Stimulated activated CD4-positive, alpha-beta T cell treated with anti-CD3 and anti-CD28 coated beads, Interleukin-2, amount 100 ng/mL, for 4 hours (primary cell): ENCODE measurements at regions not wholly inside any gene's neighbourhood (a gene's known extent, or its start where the extent isn't known, plus 50 kb on each side); places are given as distances from the start of the nearest gene placed in this dataset.

Experiments
- DNase-seq: peaks from one replicate; pipeline ENCODE4 v3.0.0-alpha.2; 2020; ENCODE audit warnings: low read depth

DNA sequence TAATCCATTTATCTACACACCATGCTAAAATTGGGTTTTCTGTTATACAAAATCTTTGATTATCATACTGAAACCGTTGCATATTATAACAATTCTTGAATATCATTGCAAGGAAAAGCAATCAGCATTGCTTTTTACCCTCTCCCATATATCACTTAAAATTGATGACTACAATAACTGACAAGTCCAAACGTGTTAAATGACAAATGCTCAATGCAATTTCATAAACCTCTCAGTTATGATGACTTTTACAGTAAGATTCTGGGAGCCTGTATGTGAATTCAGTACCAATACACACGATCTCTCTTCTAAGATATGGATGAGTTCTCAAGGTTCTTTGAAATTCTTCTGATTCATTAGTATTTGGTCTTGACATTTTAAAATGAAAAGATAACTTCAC lies 368.5 kb upstream of the TRIB2 start:
- DNase-seq: no peak

GRCh38 chr2:12350821-12351220 lies 365.9 kb upstream of the TRIB2 start:
- no peak for DNase-seq

GRCh38 chr2:12352889-12353288 lies 363.8 kb upstream of the TRIB2 start:
- no peak for DNase-seq

GRCh38 chr2:12361506-12361905 lies 355.2 kb upstream of the TRIB2 start:
- DNase-seq: no peak

- no peak for DNase-seq
Observed at GRCh38 chr2:12363138-12363537, 353.6 kb upstream of the TRIB2 start.

GRCh38 chr2:12363569-12363968 lies 353.2 kb upstream of the TRIB2 start:
- no peak for DNase-seq

GRCh38 chr2:12369566-12369965 lies 347.2 kb upstream of the TRIB2 start:
- no peak for DNase-seq

DNA sequence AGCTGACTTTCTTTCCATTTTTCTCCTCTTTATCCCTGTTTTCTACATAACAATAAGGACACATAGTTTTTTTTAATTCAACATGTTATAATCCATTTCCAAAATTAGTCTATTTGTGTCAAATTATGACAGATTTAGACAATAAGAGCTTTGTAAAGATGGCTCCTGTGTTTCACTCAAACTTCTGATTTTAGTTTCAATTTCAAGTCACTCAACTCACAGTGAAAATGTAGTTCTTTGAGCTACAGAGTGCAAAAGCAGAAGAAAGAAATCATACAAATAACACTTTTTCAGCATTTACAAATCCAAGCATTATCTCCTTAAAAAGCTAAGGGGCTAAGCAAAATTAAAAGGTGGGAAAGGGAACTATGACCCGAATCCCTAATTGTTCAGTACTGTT lies 340.7 kb upstream of the TRIB2 start:
- DNase-seq: no peak

- DNase-seq: no peak
Observed at GRCh38 chr2:12379143-12379542, 337.6 kb upstream of the TRIB2 start.

DNA sequence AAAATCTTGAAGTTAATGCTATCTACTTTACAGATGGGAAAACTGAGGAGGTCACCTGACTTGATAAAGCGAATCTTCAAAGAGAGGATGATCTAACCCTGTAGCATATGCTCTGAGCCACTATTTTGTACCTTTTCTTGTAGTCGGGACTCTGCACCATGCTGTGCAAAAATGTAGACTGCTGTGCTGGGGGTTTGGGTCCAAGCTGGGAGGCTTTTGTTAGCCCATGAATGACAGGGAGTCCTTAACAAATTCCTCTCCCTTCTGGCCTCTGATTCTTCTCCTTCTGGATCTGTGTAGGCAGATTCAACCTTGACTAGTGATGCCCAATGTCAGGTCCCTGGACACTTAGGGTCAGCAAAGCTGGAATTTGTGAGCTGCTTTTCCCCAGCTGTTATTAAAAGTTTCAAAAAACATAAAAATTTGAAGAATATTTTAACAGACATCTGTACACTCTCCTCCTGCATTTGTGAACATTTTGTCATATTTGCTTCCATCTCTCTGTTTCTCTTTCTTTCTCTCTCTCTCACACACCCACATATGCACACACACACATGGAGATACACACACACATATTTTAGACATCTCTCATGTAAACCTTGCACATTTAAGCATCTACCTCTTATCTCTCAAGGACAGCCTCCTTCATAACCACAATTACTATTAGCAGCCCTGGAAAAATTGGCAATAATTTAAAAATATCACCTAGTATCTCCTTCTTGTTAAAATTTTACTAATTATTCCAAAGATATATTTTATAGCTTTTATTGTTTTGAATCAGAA lies 335.0 kb upstream of the TRIB2 start:
- no peak for DNase-seq

DNA sequence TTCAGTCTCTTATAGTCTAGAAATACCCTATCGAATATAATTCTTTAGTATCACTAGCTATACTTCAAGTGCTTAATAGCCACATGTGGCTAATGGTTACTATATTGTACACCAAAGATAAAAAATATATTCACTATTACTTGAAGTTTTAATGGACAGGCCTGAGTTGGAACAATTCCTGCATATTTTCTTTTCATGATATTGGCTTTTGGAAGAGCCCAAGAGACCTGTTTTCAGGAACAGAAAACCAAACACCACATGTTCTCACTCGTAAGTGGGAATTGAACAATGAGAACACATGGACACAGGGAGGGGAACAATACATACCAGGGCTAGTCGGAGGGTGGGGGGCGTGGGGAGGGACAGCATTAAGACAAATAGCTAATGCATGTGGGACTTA lies 334.4 kb upstream of the TRIB2 start:
- no peak for DNase-seq

- DNase-seq: no peak
Observed at GRCh38 chr2:12389344-12390045, 327.2 kb upstream of the TRIB2 start.

GRCh38 chr2:12391116-12391515 lies 325.6 kb upstream of the TRIB2 start:
- DNase-seq: no peak

GRCh38 chr2:12396699-12397098 lies 320.0 kb upstream of the TRIB2 start:
- DNase-seq: no peak

- DNase-seq: no peak
Observed at GRCh38 chr2:12397854-12398253, 318.9 kb upstream of the TRIB2 start.

DNA sequence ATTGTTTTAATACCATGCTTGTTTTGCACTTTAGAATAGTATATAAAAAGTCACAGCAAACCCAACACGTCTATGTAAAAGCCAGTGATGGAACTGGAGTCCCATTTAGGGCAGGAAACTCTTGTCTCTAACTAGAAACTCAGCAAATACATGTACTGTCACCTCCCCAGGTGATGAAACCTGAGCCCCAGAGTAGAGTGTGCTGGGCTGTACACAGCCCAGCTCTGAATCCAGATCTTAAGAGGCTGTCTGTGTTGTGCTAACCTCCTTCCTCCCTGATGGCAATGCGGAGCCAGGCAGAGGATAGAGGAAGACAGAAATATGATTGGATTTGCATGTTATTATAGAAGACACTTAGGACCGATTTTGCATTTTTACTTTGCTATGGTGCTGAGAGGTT lies 317.5 kb upstream of the TRIB2 start:
- DNase-seq: no peak

GRCh38 chr2:12400543-12400942 lies 316.2 kb upstream of the TRIB2 start:
- no peak for DNase-seq

DNA sequence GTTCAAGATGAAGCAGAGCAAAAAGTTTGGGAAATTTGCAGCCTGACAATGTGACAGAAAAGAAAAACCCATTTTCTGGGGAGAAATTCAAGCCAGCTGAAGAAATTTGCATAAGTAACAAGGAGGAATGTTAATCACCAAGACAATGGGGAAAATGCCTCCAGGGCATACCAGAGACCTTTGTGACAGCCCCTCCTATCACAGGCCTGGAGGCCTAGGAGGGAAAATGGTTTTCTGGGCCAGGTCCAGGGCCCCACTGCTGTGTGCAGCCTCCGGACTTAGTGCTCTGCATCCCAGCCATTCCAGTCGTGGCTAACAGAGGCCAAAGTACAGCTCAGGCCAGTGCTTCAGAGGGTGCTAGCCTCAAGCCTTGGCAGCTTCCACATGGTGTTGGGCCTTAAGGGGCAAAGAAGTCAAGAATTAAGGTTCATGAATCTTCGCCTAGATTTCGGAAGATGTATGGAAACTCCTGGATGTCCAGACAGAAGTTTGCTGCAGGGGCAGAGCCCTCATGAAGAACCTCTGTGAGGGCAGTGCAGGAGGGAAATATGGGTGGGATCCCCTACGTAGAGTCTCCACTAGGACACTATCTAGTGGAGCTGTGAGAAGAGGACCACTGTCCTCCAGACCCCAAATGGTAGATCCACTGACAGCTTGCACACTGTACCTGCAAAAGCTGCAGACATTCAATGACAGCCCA lies 314.1 kb upstream of the TRIB2 start:
- DNase-seq: no peak

GRCh38 chr2:12404497-12404896 lies 312.2 kb upstream of the TRIB2 start:
- no peak for DNase-seq

DNA sequence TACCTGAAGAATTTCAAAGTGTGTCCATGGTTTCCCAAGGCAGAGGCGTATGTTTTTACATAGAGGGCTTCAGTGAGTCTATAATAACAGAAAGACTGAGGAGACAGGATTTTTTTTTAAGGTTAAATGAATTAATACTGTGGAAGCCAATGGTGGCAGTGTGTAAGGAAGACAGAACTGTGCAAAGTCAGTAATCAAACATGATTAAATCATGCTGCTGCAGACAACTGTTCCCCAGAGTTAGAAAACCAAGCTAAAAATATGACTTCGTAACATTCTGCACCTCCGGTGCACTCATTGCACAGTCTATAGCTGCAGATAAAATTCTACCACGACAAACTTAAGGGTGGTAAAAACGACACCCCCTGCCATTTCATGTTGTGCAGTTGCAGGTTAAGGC lies 309.6 kb upstream of the TRIB2 start:
- DNase-seq: no peak

GRCh38 chr2:12412898-12413305 lies 303.8 kb upstream of the TRIB2 start:
- peak; percentile 22 for DNase-seq

- DNase-seq: no peak
Observed at GRCh38 chr2:12415536-12415935, 301.2 kb upstream of the TRIB2 start.

- peak; percentile 61 for DNase-seq
Observed at GRCh38 chr2:12416600-12416999, 300.1 kb upstream of the TRIB2 start.
